NCI-H446 (cell line): ENCODE measurements at regions not wholly inside any gene's neighbourhood (a gene's known extent, or its start where the extent isn't known, plus 50 kb on each side); places are given as distances from the start of the nearest gene placed in this dataset.
"Not testable (repeated sequence)": the region's sequence is repeated elsewhere in the genome, so short reads cannot be mapped to it uniquely, and the experiment has no call there.

ENCODE experiments used
- DNase-seq, 2 experiments: peaks; one replicate each; lab custom pipeline; 2025; lab: John Stamatoyannopoulos, UW

- no peak for DNase-seq
Observed at GRCh38 chr13:61215116-61215515, 200.5 kb downstream of the PCDH20 start.

DNA sequence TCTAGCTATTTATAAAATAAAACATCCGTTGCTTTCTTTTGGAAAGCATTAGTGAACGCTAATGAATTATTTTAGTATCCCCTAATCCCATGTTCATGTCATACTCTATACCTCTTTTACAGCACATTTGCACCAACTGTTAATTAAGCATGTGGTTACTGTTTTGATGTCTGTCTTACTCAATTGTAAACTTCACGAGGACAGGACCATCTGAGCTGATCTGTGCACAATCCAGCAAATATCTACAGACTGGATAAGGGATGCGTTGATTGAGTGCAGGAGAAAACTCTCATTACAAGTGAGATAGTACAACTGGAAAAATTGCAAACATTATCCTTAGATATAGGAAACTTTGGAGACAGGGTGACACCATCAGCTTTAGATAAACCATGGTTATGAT is 201.1 kb downstream of the PCDH20 start:
- DNase-seq, result no peak

- DNase-seq, result not testable (repeated sequence)
Observed at GRCh38 chr13:61205898-61206297, 209.8 kb downstream of the PCDH20 start.

DNA sequence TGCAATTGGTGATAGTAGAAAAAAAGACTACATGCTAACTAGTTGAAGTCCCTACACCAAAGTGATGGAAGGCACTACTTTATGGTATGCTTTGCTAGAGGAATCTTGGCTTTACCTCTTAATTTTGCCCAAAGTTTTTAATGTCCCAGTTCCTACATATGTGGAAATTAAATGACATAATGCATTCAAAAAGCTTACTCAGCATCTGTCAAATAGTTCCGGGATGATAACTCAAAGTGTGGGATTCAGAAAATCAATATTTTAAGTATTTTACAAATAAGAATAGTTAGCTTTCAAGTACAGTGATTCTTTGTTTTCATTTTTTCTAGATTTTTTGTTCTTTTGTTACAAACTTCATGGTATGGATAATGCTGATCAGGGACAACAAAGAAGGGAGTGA is 211.6 kb downstream of the PCDH20 start:
- DNase-seq, result no peak

DNA sequence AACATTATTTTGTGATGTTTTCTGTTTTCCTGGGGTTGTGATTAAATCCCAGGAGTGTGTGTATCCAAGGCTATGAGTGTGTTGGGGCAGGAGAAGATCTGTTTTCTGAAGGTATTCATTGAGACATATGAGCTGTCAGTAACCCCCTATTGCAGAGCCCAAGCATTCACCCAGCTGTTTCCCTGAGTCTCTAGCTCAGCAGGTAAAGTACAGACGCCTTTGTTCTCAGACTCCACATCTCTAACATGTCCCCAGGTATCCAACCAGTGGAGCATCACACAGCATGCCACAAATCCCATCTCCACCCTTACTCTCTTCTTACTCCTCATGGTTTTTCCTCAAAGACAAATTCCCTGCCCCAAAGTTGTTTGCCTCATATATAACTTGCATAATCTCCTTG is 213.6 kb downstream of the PCDH20 start:
- no peak for DNase-seq

DNA sequence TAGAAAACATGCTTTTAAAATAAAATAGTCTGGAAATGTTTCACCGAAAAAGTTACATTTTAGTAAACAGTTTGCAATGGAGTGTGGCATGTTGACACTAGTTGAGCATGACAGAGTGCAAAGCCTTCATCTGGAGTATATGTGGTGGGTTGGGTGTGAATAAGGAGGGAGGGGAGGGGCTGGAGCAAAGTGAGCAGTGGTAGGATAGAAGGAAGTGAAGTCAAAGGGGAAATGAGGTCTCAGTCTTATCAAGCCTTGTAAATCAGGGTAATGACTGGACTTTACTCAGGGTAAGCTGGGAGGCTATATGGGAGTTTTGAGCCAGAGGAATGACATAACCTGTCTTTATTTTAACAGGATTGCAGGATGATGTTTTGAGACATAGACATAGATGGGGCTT is 222.8 kb downstream of the PCDH20 start:
- DNase-seq, result no peak

DNA sequence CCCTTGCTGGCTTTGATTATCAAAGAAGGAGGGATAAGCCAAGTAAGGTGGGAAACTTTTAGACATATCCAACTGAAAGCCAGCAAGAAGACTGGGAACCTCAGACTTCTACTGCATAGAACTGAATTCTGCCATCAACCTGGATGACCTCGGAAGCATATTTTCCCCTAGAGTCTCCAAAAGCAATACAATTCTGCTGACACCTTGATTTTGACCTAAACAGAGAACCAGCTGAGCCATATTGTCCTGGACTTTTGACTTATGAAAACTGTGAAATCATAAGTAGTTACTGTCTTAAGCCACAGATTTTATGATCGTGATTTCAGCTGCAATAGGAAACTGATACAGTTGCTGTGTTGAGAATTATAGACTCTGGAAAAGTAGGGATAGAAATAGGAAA is 227.6 kb downstream of the PCDH20 start:
- no peak for DNase-seq

GRCh38 chr13:61187471-61187870 is 228.2 kb downstream of the PCDH20 start:
- DNase-seq, result no peak

- no peak for DNase-seq
Observed at GRCh38 chr13:61183670-61184069, 232.0 kb downstream of the PCDH20 start.

- DNase-seq, result no peak
Observed at GRCh38 chr13:61180234-61180633, 235.4 kb downstream of the PCDH20 start.

- no peak for DNase-seq
Observed at GRCh38 chr13:61179741-61180140, 235.9 kb downstream of the PCDH20 start.

DNA sequence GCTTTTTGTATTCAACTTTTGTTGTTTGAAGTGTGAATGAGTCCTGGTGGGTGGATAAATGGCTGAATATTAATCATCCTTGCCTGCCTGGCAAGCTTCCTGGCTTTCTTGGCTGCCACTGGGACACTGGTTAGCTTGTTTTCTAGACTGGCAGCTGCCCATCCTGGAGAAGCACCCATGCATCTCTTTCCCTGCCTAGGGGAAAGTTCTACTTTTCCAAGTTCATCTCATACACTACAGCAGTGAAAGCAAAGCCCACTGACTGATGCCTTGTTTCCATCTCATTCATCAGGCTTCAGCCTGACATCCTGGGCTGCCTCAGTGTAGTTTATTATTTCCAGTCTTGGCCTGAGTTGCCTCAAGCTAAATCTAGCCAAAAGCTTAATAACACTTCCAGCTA is 244.8 kb downstream of the PCDH20 start:
- peak; percentile 22 to 82 for DNase-seq

- no peak for DNase-seq
Observed at GRCh38 chr13:61162636-61163035, 253.0 kb downstream of the PCDH20 start.

DNA sequence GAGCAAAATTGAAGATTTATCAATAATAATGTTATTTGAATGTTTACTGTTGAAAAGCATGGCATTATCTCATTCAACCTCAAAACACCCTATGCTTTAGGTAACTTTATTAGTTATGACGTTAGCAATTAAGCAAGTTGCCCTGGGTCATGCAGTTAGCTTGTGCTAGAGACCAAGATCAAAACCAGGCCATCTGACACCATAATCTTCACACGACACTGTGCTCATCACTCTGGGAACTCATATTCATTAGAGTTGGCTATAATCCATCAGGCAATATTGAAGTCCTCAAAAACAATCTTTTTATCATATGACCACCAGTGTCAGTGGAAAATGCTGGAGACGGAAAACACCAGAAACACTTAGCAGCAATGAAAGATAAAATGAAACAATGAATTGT is 253.5 kb downstream of the PCDH20 start:
- DNase-seq, result no peak

- no peak for DNase-seq
Observed at GRCh38 chr13:61156753-61157152, 258.9 kb downstream of the PCDH20 start.

DNA sequence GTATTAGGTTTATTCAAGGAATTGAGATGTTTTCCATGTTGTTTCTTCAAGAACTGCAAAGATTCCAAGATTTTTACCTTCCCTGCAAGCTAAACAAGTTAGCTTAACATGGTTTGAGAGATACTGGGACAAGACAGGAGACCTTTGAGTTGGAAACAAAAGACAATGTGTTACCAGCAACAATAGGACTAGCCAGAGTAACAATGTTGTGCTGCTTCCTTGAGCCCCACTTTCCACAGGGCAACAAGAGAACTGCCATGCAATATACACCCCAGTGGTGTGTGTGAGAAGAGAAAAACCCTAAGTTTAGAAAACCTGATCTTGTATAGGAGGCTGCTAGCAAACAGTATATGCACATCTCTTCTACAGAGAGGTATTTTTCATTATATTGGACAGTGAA is 264.6 kb downstream of the PCDH20 start:
- DNase-seq, result no peak

DNA sequence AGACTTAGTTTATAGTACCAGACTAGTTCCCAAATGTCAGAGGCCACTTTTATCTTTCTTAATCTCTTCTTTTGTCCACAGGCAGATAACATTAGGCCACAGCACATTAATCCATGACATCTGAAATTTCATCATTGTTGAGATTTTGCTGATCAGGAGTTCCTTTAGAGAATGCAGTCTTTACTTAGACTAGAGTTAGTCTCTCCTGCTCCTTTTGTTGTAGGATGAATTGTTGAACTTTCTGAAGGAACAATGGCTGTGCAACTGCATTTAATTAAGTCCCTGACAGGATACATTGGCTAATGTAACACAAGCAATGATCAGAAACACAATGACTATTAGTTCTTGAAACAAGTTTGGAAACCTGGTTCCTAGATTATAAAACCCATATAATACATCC is 266.3 kb downstream of the PCDH20 start:
- no peak for DNase-seq

DNA sequence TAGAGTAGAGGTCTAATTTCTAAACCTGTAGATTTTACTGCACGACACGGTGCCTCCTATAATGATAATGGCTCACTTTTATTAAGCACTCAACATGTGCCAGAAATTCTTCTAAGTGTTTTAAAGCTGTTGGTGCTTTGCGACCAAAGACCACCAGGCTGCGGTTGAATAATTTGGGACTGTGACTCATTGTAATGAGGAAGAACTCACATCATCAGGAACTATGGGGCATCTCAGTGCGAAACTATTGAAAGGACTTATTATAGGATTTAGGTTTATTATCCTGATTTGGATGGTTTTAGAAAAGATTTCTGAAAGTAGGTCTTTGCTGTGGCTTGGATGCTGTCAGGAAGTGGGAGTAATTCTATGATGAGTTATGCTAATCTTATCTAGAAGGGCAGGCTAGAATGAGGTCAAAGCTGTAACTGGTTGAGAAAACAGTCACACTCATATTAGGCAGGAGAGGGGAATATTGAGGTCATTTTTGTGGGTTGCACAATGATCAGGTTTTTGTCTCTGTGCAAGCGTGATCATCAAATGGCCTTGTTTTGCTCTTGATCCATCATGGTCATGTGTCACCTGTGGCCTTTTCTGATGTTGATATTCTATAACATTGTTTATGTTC is 266.8 kb downstream of the PCDH20 start:
- no peak for DNase-seq

DNA sequence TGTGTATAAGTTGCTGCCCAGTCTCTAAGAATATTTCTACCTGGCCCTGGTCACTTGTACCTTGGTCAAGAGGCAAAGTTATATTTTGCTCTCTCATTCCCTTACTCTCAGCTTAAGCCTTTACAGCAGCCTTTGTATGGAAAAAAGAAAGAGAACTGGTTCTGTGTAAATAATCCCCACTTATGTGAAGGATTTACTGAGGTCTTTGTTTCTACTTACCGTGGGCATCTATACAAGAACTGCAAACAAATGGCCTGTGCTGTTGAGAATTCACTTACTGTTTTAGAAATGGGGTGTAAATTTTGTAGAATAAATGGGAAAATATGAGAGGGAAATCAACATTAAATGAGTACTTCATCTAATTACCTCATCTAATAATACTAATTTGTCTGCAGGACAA is 267.4 kb downstream of the PCDH20 start:
- DNase-seq, result no peak

DNA sequence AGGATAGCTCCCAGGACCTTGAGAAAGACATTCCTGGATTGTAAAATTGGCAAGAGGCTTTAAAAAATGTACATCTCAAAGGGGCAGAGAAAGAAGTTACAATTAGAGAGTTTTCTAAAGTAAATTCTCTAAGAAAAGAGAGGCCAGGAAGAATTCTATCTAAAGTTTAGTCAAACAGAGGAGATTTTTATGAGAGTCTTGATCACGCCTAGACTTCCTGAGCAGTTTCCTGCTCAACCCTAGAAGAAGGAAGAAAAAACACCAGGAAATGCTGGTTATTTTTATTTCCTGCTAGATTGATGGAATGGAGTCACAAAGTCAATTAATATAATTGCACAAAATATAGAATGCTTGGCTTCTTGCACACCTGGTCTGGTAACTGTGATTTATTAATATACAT is 269.1 kb downstream of the PCDH20 start:
- no peak for DNase-seq

- no peak for DNase-seq
Observed at GRCh38 chr13:61146158-61146557, 269.5 kb downstream of the PCDH20 start.

GRCh38 chr13:61144834-61145593 is 270.6 kb downstream of the PCDH20 start:
- peak in 1 of 2 experiments; percentile 22 for DNase-seq

- DNase-seq, result peak in 1 of 2 experiments; percentile 10
Observed at GRCh38 chr13:61144301-61144700, 271.3 kb downstream of the PCDH20 start.

GRCh38 chr13:61142506-61142905 is 273.1 kb downstream of the PCDH20 start:
- peak in 1 of 2 experiments; percentile 35 for DNase-seq
